Panc1 (cell line): ENCODE measurements at regions not wholly inside any gene's neighbourhood (a gene's known extent, or its start where the extent isn't known, plus 50 kb on each side); places are given as distances from the start of the nearest gene placed in this dataset.

Source experiments
- ATAC-seq: fragments of 200-7000 bp; cut with Tn5 transposase; 2 replicates; pipeline ENCODE4 v1.9.1; 2020; ENCODE audit warnings: mild to moderate bottlenecking, moderate library complexity
- BruUV-seq: library from RNA; stranded (reverse); fragments of 400-500 nt; replicated peaks from 2 replicates; lab custom pipeline; 2021; lab: Mats Ljungman, UMichigan
- CTCF ChIA-PET: fragments of 300-600 bp; sonication (Branson Sonifier 250); formaldehyde crosslinking; loops from one replicate; lab custom pipeline; 2022; ENCODE audit warnings: antibody characterized with exemption; lab: Charles Lee
- POLR2A ChIA-PET: fragments of 300-600 bp; sonication (Branson Sonifier 250); formaldehyde crosslinking; loops from one replicate; lab custom pipeline; 2022; ENCODE audit warnings: antibody characterized with exemption; lab: Charles Lee
- DNase-seq: peaks from one replicate; pipeline ENCODE4 v3.0.0-alpha.2; 2010; ENCODE audit warnings: low read depth, low spot score
- H3K27ac ChIP-seq: 2 replicates; pipeline ENCODE4 v1.5.1; 2011; ENCODE audit warnings: mild to moderate bottlenecking, low read length, inconsistent platforms
- H3K27me3 ChIP-seq: fragments of 200-500 bp; sonication (Bioruptor generic); 2 replicates; pipeline ENCODE4 v1.6.0; 2014; ENCODE audit warnings: low read length, inconsistent platforms; ENCODE audit not compliant: control insufficient read depth, insufficient read depth
- H3K36me3 ChIP-seq: fragments of 200-500 bp; sonication (Bioruptor generic); 2 replicates; pipeline ENCODE4 v1.5.1; 2014; ENCODE audit warnings: inconsistent platforms, mild to moderate bottlenecking, low read length, moderate library complexity; ENCODE audit not compliant: control insufficient read depth, insufficient read depth
- H3K4me1 ChIP-seq: 2 replicates; pipeline ENCODE4 v1.5.1; 2011; ENCODE audit warnings: inconsistent platforms, mild to moderate bottlenecking, low read length, moderate library complexity; ENCODE audit not compliant: control insufficient read depth, insufficient read depth
- H3K4me3 ChIP-seq, 2 experiments: 2 replicates each; pipeline ENCODE4 v1.5.1; 2011 to 2012; ENCODE audit warnings: low read depth in 2 of 2, low read length in 2 of 2, mild to moderate bottlenecking in 2 of 2, inconsistent platforms in 1 of 2, moderate library complexity in 1 of 2
- H3K9me3 ChIP-seq: fragments of 200-500 bp; sonication (Bioruptor generic); 2 replicates; pipeline ENCODE4 v1.5.1; 2014; ENCODE audit warnings: low read depth, mild to moderate bottlenecking, inconsistent platforms, low read length, moderate library complexity; ENCODE audit not compliant: control insufficient read depth, insufficient read depth
- POLR2AphosphoS5 ChIP-seq: IDR thresholded peaks from 2 replicates; pipeline ENCODE4 v1.6.1; 2012; ENCODE audit warnings: mild to moderate bottlenecking, low read depth, low read length, moderate library complexity
- SIN3A ChIP-seq: IDR thresholded peaks from 2 replicates; pipeline ENCODE4 v1.6.1; 2012; ENCODE audit warnings: low read depth, mild to moderate bottlenecking, low read length, moderate library complexity, borderline replicate concordance; ENCODE audit not compliant: insufficient read depth
- TCF7L2 ChIP-seq: IDR thresholded peaks from 2 replicates; pipeline ENCODE4 v1.6.1; 2011; ENCODE audit warnings: mild to moderate bottlenecking, low read depth, low read length, inconsistent platforms
- in situ Hi-C: cut with HindIII; loops from 2 replicates; pipeline ENCODE4 v1.10.0; 2016; ENCODE audit warnings: low sequenced_read_pairs, low pct_unique_long_range_greater_than_20kb
- intact Hi-C: fragments of 100-400 bp; cut with micrococcal nuclease; formaldehyde crosslinking; loops from one replicate; pipeline ENCODE4 v1.10.0; 2022; ENCODE audit not compliant: unreplicated experiment
- TF ChIP-seq, protein P1 (sequence below): fragments of 450-650 bp; IDR thresholded peaks from 2 replicates; pipeline ENCODE4 v1.5.1; 2017; ENCODE audit warnings: mild to moderate bottlenecking
- TF ChIP-seq, protein P2 (sequence below), 2 experiments: IDR thresholded peaks; 2 replicates each; pipeline ENCODE4 v1.6.1; 2011 to 2012; ENCODE audit warnings: low read depth in 2 of 2, control low read depth in 1 of 2, low read length in 1 of 2, mild to moderate bottlenecking in 1 of 2, moderate library complexity in 1 of 2; ENCODE audit not compliant: insufficient read depth in 1 of 2

DNA sequence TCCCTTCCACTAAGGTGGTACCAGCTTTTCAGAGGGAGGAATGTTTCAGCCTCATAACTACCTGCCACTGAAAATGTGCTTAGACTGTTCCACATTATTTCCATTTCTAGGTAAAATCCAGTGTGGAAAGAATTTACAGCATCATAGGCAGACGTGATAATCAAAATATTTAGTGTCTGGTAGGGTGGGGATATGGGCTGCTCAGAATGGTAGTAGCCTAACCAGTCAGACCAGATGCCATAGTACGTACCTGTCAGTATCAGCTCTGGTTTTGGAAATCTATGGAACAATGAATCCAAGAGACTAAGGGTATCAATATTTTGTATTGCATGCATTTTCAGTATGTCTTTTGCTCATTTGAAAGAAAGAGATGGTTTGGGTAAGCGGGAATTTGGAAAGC lies 76.8 kb upstream of the APBB1IP start:
- CTCF ChIA-PET: no interaction called here

DNA sequence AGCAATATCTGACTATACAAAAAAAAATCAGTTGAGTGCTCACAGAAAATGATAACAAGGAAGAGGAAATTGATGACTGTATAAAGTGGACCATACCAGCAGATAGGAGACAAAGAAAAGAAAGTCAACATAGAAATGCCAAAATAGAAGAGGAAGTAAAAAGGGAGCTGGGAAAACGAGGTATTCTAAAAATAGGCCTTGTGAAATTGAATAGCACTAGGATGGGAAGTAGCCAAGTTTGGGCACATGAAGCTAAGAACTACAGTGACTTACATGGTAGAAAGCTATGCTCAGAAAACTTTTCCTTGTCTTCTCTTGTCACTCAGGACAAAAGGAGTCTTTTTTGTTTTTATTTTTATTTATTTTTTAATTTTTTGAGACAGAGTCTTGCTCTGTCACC lies 76.2 kb upstream of the APBB1IP start:
- Histone ChIP-seq H3K9me3 (no peaks in the 10 kb centered on the region), H3K27ac (no peak overlapping the region), H3K27me3 (no peaks in the 10 kb centered on the region), H3K4me1 (no peaks in the 10 kb centered on the region), H3K36me3 (no peaks in the 10 kb centered on the region), H3K4me3 (no peak overlapping the region)
- POLR2A ChIA-PET: no interaction called here
- in situ Hi-C loops (no loop called here), intact Hi-C loops (no loop called here)
- CTCF ChIA-PET: no interaction called here
- TF ChIP-seq, protein P1, sequence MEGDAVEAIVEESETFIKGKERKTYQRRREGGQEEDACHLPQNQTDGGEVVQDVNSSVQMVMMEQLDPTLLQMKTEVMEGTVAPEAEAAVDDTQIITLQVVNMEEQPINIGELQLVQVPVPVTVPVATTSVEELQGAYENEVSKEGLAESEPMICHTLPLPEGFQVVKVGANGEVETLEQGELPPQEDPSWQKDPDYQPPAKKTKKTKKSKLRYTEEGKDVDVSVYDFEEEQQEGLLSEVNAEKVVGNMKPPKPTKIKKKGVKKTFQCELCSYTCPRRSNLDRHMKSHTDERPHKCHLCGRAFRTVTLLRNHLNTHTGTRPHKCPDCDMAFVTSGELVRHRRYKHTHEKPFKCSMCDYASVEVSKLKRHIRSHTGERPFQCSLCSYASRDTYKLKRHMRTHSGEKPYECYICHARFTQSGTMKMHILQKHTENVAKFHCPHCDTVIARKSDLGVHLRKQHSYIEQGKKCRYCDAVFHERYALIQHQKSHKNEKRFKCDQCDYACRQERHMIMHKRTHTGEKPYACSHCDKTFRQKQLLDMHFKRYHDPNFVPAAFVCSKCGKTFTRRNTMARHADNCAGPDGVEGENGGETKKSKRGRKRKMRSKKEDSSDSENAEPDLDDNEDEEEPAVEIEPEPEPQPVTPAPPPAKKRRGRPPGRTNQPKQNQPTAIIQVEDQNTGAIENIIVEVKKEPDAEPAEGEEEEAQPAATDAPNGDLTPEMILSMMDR: no peak
- no peak for TF ChIP-seq POLR2AphosphoS5
- TF ChIP-seq SIN3A: no peak
- TF ChIP-seq TCF7L2: no peak
- TF ChIP-seq, protein P2, sequence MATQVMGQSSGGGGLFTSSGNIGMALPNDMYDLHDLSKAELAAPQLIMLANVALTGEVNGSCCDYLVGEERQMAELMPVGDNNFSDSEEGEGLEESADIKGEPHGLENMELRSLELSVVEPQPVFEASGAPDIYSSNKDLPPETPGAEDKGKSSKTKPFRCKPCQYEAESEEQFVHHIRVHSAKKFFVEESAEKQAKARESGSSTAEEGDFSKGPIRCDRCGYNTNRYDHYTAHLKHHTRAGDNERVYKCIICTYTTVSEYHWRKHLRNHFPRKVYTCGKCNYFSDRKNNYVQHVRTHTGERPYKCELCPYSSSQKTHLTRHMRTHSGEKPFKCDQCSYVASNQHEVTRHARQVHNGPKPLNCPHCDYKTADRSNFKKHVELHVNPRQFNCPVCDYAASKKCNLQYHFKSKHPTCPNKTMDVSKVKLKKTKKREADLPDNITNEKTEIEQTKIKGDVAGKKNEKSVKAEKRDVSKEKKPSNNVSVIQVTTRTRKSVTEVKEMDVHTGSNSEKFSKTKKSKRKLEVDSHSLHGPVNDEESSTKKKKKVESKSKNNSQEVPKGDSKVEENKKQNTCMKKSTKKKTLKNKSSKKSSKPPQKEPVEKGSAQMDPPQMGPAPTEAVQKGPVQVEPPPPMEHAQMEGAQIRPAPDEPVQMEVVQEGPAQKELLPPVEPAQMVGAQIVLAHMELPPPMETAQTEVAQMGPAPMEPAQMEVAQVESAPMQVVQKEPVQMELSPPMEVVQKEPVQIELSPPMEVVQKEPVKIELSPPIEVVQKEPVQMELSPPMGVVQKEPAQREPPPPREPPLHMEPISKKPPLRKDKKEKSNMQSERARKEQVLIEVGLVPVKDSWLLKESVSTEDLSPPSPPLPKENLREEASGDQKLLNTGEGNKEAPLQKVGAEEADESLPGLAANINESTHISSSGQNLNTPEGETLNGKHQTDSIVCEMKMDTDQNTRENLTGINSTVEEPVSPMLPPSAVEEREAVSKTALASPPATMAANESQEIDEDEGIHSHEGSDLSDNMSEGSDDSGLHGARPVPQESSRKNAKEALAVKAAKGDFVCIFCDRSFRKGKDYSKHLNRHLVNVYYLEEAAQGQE (IDR thresholded peaks at IDR 0.05; ENCODE audit: insufficient read depth in 1 of 2, low read depth in 2 of 2, low read length in 1 of 2): no peak
- DNase-seq (no peak), ATAC-seq (no peak)
- BruUV-seq: no TSS peak

More for the DNA sequence above, 76.8 kb upstream of the APBB1IP start:
- Histone ChIP-seq H3K36me3 (no peaks in the 10 kb centered on the region), H3K4me3 (no peak overlapping the region), H3K9me3 (no peaks in the 10 kb centered on the region), H3K27me3 (no peaks in the 10 kb centered on the region), H3K27ac (no peak overlapping the region), H3K4me1 (no peaks in the 10 kb centered on the region)
- TF ChIP-seq, protein P2 (IDR thresholded peaks at IDR 0.05; ENCODE audit: insufficient read depth in 1 of 2, low read depth in 2 of 2, low read length in 1 of 2): no peak
- TF ChIP-seq POLR2AphosphoS5 (no peak), TCF7L2 (no peak), SIN3A (no peak)
- TF ChIP-seq, protein P1: no peak
- intact Hi-C loops: no loop called here
- POLR2A ChIA-PET: no interaction called here
- in situ Hi-C loops: no loop called here
- no TSS peak for BruUV-seq
- no peak for DNase-seq
- ATAC-seq: no peak
